ENCODE measurements at regions not wholly inside any gene's neighbourhood (a gene's known extent, or its start where the extent isn't known, plus 50 kb on each side); places are given as distances from the start of the nearest gene placed in this dataset.

GRCh38 chrX:109040057-109040456 is 303.7 kb upstream of the IRS4 start:
- TF ChIP-seq FOXM1 (IDR thresholded peaks at IDR 0.05; ENCODE audit: borderline replicate concordance) (no peak), HDGF (IDR thresholded peaks at IDR 0.05; ENCODE audit: borderline replicate concordance) (no peak), BHLHE40 (IDR thresholded peaks at IDR 0.05; ENCODE audit: borderline replicate concordance) (no peak)
